ENCODE measurements at regions not wholly inside any gene's neighbourhood (a gene's known extent, or its start where the extent isn't known, plus 50 kb on each side); places are given as distances from the start of the nearest gene placed in this dataset.

- H3K4me3 ChIP-seq (ENCODE audit: low read length): no peak overlapping the region
- H2AFZ ChIP-seq (ENCODE audit: low read length): no peak overlapping the region
- H3K36me3 ChIP-seq (ENCODE audit: insufficient read depth, low read length): no peaks in the 10 kb centered on the region
- H3K27me3 ChIP-seq (ENCODE audit: low read length): no peaks in the 10 kb centered on the region
- no peak for DNase-seq
- no peak overlapping the region for H3K27ac ChIP-seq (ENCODE audit: low read length)
- no peaks in the 10 kb centered on the region for H3K9me2 ChIP-seq (replicated peaks; ENCODE audit: insufficient read depth, low read length)
- no peaks in the 10 kb centered on the region for H4K20me1 ChIP-seq (ENCODE audit: insufficient read depth, low read depth, low read length)
- no peak overlapping the region for H3K4me2 ChIP-seq (ENCODE audit: low read depth, low read length, poor library complexity, severe bottlenecking)
- H3K9ac ChIP-seq (ENCODE audit: low read length): no peak overlapping the region
- H3K4me1 ChIP-seq (ENCODE audit: low read length): peaks cover 4% of the 10 kb centered on the region
- H3K9me3 ChIP-seq (ENCODE audit: low read length): no peaks in the 10 kb centered on the region
- no peaks in the 10 kb centered on the region for H3K79me2 ChIP-seq (ENCODE audit: low read length)
Observed at GRCh38 chr6:11486959-11487358, 50.6 kb upstream of the TMEM170B start.

GRCh38 chr6:11486486-11486885, 51.1 kb upstream of the TMEM170B start:
- no peak overlapping the region for H3K4me3 ChIP-seq (ENCODE audit: low read length)
- H3K36me3 ChIP-seq (ENCODE audit: insufficient read depth, low read length): no peaks in the 10 kb centered on the region
- no peak overlapping the region for H3K9ac ChIP-seq (ENCODE audit: low read length)
- no peaks in the 10 kb centered on the region for H3K79me2 ChIP-seq (ENCODE audit: low read length)
- H3K4me2 ChIP-seq (ENCODE audit: low read depth, low read length, poor library complexity, severe bottlenecking): no peak overlapping the region
- no peaks in the 10 kb centered on the region for H4K20me1 ChIP-seq (ENCODE audit: insufficient read depth, low read depth, low read length)
- no peaks in the 10 kb centered on the region for H3K4me1 ChIP-seq (ENCODE audit: low read length)
- no peak overlapping the region for H2AFZ ChIP-seq (ENCODE audit: low read length)
- DNase-seq: no peak
- no peaks in the 10 kb centered on the region for H3K9me2 ChIP-seq (replicated peaks; ENCODE audit: insufficient read depth, low read length)
- H3K27ac ChIP-seq (ENCODE audit: low read length): no peak overlapping the region
- H3K9me3 ChIP-seq (ENCODE audit: low read length): no peaks in the 10 kb centered on the region
- H3K27me3 ChIP-seq (ENCODE audit: low read length): no peaks in the 10 kb centered on the region

GRCh38 chr6:11486051-11486450, 51.5 kb upstream of the TMEM170B start:
- Histone ChIP-seq H3K27ac (ENCODE audit: low read length) (no peak overlapping the region), H3K9me2 (replicated peaks; ENCODE audit: insufficient read depth, low read length) (no peaks in the 10 kb centered on the region), H3K27me3 (ENCODE audit: low read length) (no peaks in the 10 kb centered on the region), H2AFZ (ENCODE audit: low read length) (no peak overlapping the region), H3K79me2 (ENCODE audit: low read length) (no peaks in the 10 kb centered on the region), H3K4me3 (ENCODE audit: low read length) (no peak overlapping the region), H3K36me3 (ENCODE audit: insufficient read depth, low read length) (no peaks in the 10 kb centered on the region), H3K9ac (ENCODE audit: low read length) (no peak overlapping the region), H4K20me1 (ENCODE audit: insufficient read depth, low read depth, low read length) (no peaks in the 10 kb centered on the region), H3K9me3 (ENCODE audit: low read length) (no peaks in the 10 kb centered on the region), H3K4me2 (ENCODE audit: low read depth, low read length, poor library complexity, severe bottlenecking) (no peak overlapping the region), H3K4me1 (ENCODE audit: low read length) (no peaks in the 10 kb centered on the region)
- no peak for DNase-seq

- Histone ChIP-seq H3K4me2 (ENCODE audit: low read depth, low read length, poor library complexity, severe bottlenecking) (no peak overlapping the region), H3K4me3 (ENCODE audit: low read length) (no peak overlapping the region), H3K27ac (ENCODE audit: low read length) (no peak overlapping the region), H3K9me2 (replicated peaks; ENCODE audit: insufficient read depth, low read length) (no peaks in the 10 kb centered on the region), H2AFZ (ENCODE audit: low read length) (no peak overlapping the region), H3K9me3 (ENCODE audit: low read length) (no peaks in the 10 kb centered on the region), H3K79me2 (ENCODE audit: low read length) (no peaks in the 10 kb centered on the region), H3K9ac (ENCODE audit: low read length) (no peak overlapping the region), H3K4me1 (ENCODE audit: low read length) (no peaks in the 10 kb centered on the region), H3K36me3 (ENCODE audit: insufficient read depth, low read length) (no peaks in the 10 kb centered on the region), H3K27me3 (ENCODE audit: low read length) (no peaks in the 10 kb centered on the region), H4K20me1 (ENCODE audit: insufficient read depth, low read depth, low read length) (no peaks in the 10 kb centered on the region)
- DNase-seq: no peak
Observed at GRCh38 chr6:11485271-11485670, 52.3 kb upstream of the TMEM170B start.

GRCh38 chr6:11484441-11484840, 53.1 kb upstream of the TMEM170B start:
- no peak overlapping the region for H3K27ac ChIP-seq (ENCODE audit: low read length)
- no peaks in the 10 kb centered on the region for H3K4me1 ChIP-seq (ENCODE audit: low read length)
- H3K4me3 ChIP-seq (ENCODE audit: low read length): no peak overlapping the region
- no peaks in the 10 kb centered on the region for H3K9me2 ChIP-seq (replicated peaks; ENCODE audit: insufficient read depth, low read length)
- H3K36me3 ChIP-seq (ENCODE audit: insufficient read depth, low read length): no peaks in the 10 kb centered on the region
- H3K9me3 ChIP-seq (ENCODE audit: low read length): no peaks in the 10 kb centered on the region
- H2AFZ ChIP-seq (ENCODE audit: low read length): no peak overlapping the region
- H3K27me3 ChIP-seq (ENCODE audit: low read length): no peaks in the 10 kb centered on the region
- no peak overlapping the region for H3K9ac ChIP-seq (ENCODE audit: low read length)
- no peak for DNase-seq
- H4K20me1 ChIP-seq (ENCODE audit: insufficient read depth, low read depth, low read length): no peaks in the 10 kb centered on the region
- no peaks in the 10 kb centered on the region for H3K79me2 ChIP-seq (ENCODE audit: low read length)
- H3K4me2 ChIP-seq (ENCODE audit: low read depth, low read length, poor library complexity, severe bottlenecking): no peak overlapping the region

- Histone ChIP-seq H3K36me3 (ENCODE audit: insufficient read depth, low read length) (no peaks in the 10 kb centered on the region), H3K79me2 (ENCODE audit: low read length) (no peaks in the 10 kb centered on the region), H3K9me3 (ENCODE audit: low read length) (no peaks in the 10 kb centered on the region), H3K4me2 (ENCODE audit: low read depth, low read length, poor library complexity, severe bottlenecking) (no peak overlapping the region), H4K20me1 (ENCODE audit: insufficient read depth, low read depth, low read length) (no peaks in the 10 kb centered on the region), H3K27ac (ENCODE audit: low read length) (no peak overlapping the region), H3K9me2 (replicated peaks; ENCODE audit: insufficient read depth, low read length) (no peaks in the 10 kb centered on the region), H3K27me3 (ENCODE audit: low read length) (no peaks in the 10 kb centered on the region), H3K4me1 (ENCODE audit: low read length) (no peaks in the 10 kb centered on the region), H3K9ac (ENCODE audit: low read length) (no peak overlapping the region), H3K4me3 (ENCODE audit: low read length) (no peak overlapping the region), H2AFZ (ENCODE audit: low read length) (no peak overlapping the region)
- no peak for DNase-seq
Observed at GRCh38 chr6:11482616-11483015, 54.9 kb upstream of the TMEM170B start.

GRCh38 chr6:11480541-11480940, 57.0 kb upstream of the TMEM170B start:
- H3K4me1 ChIP-seq (ENCODE audit: low read length): no peaks in the 10 kb centered on the region
- no peaks in the 10 kb centered on the region for H4K20me1 ChIP-seq (ENCODE audit: insufficient read depth, low read depth, low read length)
- DNase-seq: no peak
- H3K79me2 ChIP-seq (ENCODE audit: low read length): no peaks in the 10 kb centered on the region
- no peak overlapping the region for H3K4me2 ChIP-seq (ENCODE audit: low read depth, low read length, poor library complexity, severe bottlenecking)
- no peaks in the 10 kb centered on the region for H3K9me2 ChIP-seq (replicated peaks; ENCODE audit: insufficient read depth, low read length)
- no peak overlapping the region for H3K4me3 ChIP-seq (ENCODE audit: low read length)
- H3K27me3 ChIP-seq (ENCODE audit: low read length): no peaks in the 10 kb centered on the region
- no peaks in the 10 kb centered on the region for H3K36me3 ChIP-seq (ENCODE audit: insufficient read depth, low read length)
- H3K9me3 ChIP-seq (ENCODE audit: low read length): no peaks in the 10 kb centered on the region
- H2AFZ ChIP-seq (ENCODE audit: low read length): no peak overlapping the region
- H3K9ac ChIP-seq (ENCODE audit: low read length): no peak overlapping the region
- H3K27ac ChIP-seq (ENCODE audit: low read length): no peak overlapping the region

GRCh38 chr6:11479296-11479695, 58.3 kb upstream of the TMEM170B start:
- Histone ChIP-seq H3K4me2 (ENCODE audit: low read depth, low read length, poor library complexity, severe bottlenecking) (no peak overlapping the region), H3K4me1 (ENCODE audit: low read length) (no peaks in the 10 kb centered on the region), H2AFZ (ENCODE audit: low read length) (no peak overlapping the region), H3K9ac (ENCODE audit: low read length) (no peak overlapping the region), H3K36me3 (ENCODE audit: insufficient read depth, low read length) (no peaks in the 10 kb centered on the region), H3K4me3 (ENCODE audit: low read length) (no peak overlapping the region), H3K9me2 (replicated peaks; ENCODE audit: insufficient read depth, low read length) (no peaks in the 10 kb centered on the region), H4K20me1 (ENCODE audit: insufficient read depth, low read depth, low read length) (no peaks in the 10 kb centered on the region), H3K27ac (ENCODE audit: low read length) (no peak overlapping the region), H3K9me3 (ENCODE audit: low read length) (no peaks in the 10 kb centered on the region), H3K27me3 (ENCODE audit: low read length) (no peaks in the 10 kb centered on the region), H3K79me2 (ENCODE audit: low read length) (no peaks in the 10 kb centered on the region)
- no peak for DNase-seq

GRCh38 chr6:11478586-11478985, 59.0 kb upstream of the TMEM170B start:
- Histone ChIP-seq H2AFZ (ENCODE audit: low read length) (no peak overlapping the region), H4K20me1 (ENCODE audit: insufficient read depth, low read depth, low read length) (no peaks in the 10 kb centered on the region), H3K27me3 (ENCODE audit: low read length) (no peaks in the 10 kb centered on the region), H3K27ac (ENCODE audit: low read length) (no peak overlapping the region), H3K79me2 (ENCODE audit: low read length) (no peaks in the 10 kb centered on the region), H3K4me3 (ENCODE audit: low read length) (no peak overlapping the region), H3K9me3 (ENCODE audit: low read length) (no peaks in the 10 kb centered on the region), H3K9ac (ENCODE audit: low read length) (no peak overlapping the region), H3K4me1 (ENCODE audit: low read length) (peaks cover 2% of the 10 kb centered on the region), H3K4me2 (ENCODE audit: low read depth, low read length, poor library complexity, severe bottlenecking) (no peak overlapping the region), H3K9me2 (replicated peaks; ENCODE audit: insufficient read depth, low read length) (no peaks in the 10 kb centered on the region), H3K36me3 (ENCODE audit: insufficient read depth, low read length) (no peaks in the 10 kb centered on the region)
- no peak for DNase-seq
